A673 (cell line): ENCODE measurements at regions not wholly inside any gene's neighbourhood (a gene's known extent, or its start where the extent isn't known, plus 50 kb on each side); places are given as distances from the start of the nearest gene placed in this dataset.

Experiments used
- EZH2 ChIP-seq: fragments of 200-600 bp; sonication (generic); IDR thresholded peaks from 2 replicates; pipeline ENCODE4 v1.6.1; 2017; ENCODE audit warnings: borderline replicate concordance, low read depth, mild to moderate bottlenecking, mixed read lengths, antibody characterized with exemption, low read length; ENCODE audit not compliant: poor library complexity, severe bottlenecking
- TF ChIP-seq, protein P1 (sequence below): fragments of 300-800, 200-600 bp; sonication (generic); conservative IDR thresholded peaks from 2 replicates; pipeline ENCODE4 v1.5.1; 2017; ENCODE audit warnings: low read depth, mild to moderate bottlenecking, antibody characterized with exemption, low read length, moderate library complexity, mixed read lengths

DNA sequence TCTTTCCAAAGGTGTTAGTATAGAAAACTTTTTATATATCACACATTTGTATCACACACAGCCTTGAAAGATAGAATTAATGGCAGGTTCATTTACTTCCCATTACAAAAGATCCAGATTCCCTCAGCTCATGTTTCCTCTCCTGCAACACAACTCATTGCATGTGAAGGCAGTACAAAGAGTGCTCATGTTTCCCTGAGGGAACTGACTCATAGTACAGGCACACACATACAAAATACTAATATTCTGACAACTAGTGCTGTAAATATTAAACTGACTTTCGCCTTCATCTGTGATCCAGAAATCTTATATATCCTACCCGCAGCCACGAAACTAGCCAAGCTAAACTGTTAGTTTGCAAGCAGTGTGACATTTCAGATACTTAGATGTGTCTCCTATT is 819.8 kb upstream of the PCDH7 start:
- TF ChIP-seq EZH2: no peak
- TF ChIP-seq, protein P1, sequence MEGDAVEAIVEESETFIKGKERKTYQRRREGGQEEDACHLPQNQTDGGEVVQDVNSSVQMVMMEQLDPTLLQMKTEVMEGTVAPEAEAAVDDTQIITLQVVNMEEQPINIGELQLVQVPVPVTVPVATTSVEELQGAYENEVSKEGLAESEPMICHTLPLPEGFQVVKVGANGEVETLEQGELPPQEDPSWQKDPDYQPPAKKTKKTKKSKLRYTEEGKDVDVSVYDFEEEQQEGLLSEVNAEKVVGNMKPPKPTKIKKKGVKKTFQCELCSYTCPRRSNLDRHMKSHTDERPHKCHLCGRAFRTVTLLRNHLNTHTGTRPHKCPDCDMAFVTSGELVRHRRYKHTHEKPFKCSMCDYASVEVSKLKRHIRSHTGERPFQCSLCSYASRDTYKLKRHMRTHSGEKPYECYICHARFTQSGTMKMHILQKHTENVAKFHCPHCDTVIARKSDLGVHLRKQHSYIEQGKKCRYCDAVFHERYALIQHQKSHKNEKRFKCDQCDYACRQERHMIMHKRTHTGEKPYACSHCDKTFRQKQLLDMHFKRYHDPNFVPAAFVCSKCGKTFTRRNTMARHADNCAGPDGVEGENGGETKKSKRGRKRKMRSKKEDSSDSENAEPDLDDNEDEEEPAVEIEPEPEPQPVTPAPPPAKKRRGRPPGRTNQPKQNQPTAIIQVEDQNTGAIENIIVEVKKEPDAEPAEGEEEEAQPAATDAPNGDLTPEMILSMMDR: no peak
